Suppressor macrophage treated with lipopolysaccharide for 1 hour (primary cell): ENCODE measurements at regions not wholly inside any gene's neighbourhood (a gene's known extent, or its start where the extent isn't known, plus 50 kb on each side); places are given as distances from the start of the nearest gene placed in this dataset.
A peak's percentile ranks its signal among the peaks of the same experiment; 100 is the strongest.
"Not testable (repeated sequence)": the region's sequence is repeated elsewhere in the genome, so short reads cannot be mapped to it uniquely, and the experiment has no call there.

ENCODE experiments used
- DNase-seq, 3 donors: peaks; one replicate each; pipeline ENCODE4 v3.0.0-alpha.2; 2020 to 2022

- DNase-seq = no peak
These were observed 82.9 kb downstream of the ZNF737 start for GRCh38 chr19:20482721-20483120.

- DNase-seq = no peak
These were observed 83.8 kb downstream of the ZNF737 start for GRCh38 chr19:20481736-20482135.

DNA sequence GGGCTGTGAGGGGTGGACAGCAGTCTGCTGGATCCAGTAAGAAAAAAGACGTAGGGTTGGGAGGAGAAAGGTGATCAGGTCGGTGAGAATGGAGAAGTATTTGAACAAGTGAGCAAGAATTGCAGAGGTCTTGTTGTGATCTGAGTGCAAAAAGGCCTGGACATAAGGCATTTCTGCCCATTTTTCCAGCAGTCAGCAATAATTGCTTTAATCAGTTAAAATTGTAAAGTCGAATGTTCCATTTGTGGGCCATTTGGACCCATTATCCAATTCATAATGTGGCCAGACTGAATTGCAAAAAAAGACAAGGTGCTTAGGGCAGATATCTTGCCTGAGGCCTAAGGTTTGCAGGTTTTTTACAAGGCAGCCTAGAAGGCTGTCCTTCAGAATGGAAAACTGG is 86.1 kb downstream of the ZNF737 start:
- no peak for DNase-seq

DNA sequence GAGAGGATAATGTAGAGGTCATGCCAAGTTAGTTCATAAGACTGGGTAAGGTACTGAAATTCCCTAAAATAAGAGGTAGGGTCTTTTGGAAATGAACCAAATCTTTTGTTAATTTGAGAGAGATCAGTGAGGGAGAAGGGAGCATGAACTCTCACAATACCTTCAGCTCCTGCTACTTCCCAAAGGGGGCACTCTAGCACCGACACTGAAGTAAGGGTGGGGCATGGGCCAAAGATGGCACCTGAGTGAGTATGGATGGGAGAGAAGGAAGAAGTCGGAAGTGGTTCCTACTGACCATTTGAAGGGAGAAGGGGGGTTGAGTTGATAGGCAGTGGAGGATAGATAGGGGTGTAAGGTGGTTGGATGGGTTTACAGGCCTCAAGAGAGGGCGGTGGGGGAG is 86.6 kb downstream of the ZNF737 start:
- DNase-seq = no peak

DNA sequence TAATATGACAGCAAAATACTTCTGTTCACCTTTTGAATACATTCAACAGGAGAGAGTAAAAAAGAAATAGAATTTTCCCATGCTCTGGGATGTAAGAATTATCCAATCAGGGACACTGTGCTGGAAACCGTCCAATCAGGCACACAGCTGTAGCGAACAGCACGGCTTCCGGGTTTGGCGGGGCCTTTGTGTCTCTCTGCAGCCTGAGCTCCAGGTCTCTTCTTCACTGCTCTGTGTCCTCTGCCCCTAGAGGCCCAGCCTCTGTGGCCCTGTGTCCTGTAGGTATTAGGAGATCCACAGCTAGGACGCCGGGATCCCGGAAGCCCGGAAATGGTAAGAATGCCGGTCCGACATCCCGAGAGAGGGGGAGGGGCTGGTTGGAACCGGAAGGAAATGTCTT is 92.7 kb downstream of the ZNF737 start:
- DNase-seq = no peak

DNA sequence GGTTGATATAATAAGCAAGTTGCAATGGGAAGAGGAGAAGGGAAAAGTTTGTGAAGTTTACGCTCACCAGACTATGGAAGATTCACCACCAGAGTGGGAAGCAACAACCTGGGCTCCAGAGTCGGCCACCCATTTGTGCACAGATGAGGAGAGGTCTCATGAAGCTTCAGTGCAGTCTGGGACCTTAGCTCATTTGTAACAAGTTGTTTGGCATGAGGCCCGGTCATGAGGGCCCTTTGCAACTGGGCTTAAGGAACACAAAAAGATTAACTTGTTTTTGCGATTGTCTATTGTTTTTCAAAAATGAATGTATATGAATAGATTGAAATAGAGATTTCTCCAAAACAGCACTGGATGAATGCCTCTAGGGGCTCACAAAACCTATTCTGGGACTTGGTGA is 94.2 kb downstream of the ZNF737 start:
- DNase-seq = no peak

DNA sequence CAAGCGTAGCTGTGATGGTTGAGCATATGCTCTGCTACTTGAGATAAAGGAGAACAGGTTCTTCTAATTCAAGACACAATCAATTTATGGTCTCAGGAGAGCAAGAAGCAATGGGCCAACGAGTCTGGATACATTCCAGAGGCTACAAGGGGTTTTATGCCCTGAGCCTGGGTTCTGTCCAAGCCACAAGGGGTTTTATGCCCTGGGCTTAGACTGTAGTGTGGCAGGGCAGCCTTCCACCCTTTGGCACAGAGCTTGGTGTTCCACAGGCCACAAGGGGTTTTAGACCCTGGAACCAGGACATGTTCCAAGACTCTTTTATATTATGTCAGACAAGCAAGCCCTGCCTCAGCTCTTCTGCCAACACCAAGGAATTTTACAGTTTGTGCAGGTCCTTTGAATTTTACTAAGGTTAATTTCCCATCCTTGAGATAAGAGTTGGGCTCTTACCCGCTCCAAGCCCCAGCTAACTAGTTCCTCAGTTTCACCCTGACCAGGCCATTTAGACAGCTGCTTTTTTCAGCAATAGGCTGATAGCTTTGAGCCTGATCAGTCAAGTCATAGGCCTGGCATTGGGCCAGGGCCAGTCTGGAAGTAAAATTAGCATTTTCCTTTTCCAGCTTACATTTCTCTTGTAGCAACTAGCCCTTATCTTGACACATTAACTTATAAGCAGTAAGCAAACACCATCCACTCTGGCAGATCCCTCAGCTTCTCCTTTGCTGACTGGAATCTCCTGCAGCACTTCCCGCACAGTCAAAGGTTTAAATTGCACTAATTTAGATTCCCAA is 95.0 kb downstream of the ZNF737 start:
- DNase-seq = no peak

GRCh38 chr19:20466638-20466990 is 99.0 kb downstream of the ZNF737 start:
- not testable (repeated sequence) for DNase-seq

- DNase-seq = not testable (repeated sequence)
These were observed 99.5 kb downstream of the ZNF737 start for GRCh38 chr19:20465922-20466637.

DNA sequence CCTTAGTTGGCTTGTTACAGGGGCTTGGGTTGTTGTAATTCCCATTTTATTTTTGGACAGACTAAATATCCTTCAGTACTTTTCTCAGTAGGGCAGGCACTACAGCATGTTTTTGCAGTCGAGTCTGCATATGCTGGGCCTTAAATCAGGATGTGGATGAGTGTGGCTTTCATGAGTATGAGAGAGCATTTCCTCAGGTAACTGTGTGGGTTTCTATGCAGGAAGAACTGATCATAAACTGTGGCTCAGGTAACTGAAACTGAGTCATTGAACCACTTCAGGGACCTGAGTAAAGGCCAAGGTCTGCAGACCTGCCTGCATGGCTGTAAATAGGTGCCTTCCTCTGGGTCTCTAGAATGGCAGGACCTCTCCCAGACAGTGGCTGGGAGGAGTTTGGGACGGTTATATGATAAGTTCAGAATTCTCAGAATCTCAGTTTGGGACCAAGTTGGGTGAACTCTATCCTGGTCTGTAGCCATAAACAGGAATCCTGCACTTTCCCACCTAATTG is 112.1 kb downstream of the ZNF737 start:
- no peak for DNase-seq

DNA sequence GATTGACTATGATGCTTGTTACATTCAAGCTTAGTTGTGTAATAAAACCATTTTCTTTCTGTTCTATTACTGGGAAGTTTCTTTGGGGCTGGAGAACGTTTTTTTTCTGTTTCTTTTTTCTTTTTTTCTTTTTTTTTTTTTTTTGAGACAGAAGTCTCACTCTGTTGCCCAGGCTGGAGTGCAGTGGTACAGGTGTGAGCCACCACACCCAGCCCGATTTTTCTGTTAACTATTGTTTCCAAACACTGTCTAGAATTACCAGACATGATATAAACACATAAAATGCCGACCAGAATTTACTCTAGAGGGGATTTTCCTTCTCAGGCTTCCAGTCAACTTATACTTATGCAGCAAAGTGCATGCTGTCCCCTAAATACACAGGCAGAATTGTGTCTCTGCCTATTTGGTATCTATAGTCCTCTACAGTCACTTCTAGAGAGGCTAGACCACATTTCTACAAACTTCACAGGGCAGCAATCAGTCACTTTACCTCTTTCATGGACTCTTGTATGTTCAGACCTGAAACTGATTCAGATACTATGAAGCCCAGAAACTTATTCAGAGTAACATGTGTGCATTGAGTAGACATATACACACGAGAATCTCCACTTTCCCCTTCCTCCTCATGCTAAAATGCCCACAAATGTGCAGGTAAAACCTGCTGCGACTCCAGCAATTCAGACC is 121.2 kb downstream of the ZNF737 start:
- no peak for DNase-seq

DNA sequence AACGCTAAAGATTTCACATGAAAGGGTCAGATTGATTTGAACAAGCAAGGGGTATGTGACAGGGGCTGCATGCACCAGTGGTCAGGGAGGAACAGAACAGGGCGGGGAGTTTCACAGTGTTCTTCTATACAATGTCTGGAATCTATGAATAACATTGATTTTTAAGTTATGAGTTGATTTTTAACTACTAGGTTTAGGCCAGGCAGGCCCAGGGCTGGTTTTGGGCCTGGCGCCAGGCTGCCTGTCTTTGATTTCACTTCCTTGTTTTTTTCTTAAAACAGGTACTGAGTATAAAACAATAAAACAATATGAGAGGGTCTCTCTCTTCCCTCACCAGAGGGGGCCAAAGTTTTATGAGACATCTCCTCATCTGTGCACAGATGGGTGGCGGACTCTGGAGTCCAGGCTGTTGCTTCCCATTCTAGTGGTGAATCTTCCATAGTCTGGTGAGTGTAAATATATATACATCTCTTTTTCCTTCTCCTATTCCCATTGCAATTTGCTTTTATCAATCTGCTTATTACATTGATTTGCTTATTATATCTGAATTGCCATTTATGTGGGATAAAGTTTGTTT is 133.2 kb downstream of the ZNF737 start:
- not testable (repeated sequence) for DNase-seq

- no peak for DNase-seq
These were observed 133.8 kb downstream of the ZNF737 start for GRCh38 chr19:20431826-20432225.

DNA sequence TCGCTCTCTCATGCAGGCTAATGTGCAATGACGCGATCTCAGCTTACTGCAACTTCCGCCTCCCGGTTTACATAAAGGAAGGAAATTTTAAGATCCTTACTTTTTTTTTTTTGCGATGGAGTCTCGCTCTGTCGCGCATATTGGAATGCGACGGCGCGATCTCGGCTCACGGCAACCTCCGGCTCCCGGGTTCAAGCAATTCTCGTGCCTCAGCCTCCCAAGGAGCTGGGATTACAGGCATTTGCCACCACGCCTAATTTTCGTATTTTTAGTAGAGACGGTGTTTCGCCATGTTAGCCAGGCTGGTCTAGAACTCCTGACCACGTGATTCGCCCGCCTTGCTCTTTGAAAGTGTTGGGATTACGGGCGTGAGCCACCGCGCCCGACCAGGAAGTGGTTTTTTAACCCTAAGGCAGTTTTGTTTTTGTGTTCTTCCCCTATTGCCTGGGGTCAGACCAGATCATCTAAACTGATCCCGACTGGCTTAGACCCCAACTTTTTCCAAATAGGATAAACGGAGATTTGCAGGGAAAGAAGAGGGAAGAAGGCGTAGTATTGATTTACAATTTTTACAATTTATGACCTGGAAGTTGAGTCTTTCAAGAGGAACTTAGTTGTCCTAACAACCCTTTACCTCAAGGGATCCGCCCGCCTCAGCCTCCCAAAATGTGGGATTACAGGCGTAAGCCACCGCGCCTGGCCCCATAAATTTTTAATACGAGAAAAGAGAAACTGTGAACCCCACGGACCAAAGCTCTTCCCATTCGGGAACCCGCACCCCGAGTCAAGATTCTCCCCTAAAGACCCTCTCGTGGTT is 142.0 kb downstream of the ZNF737 start:
- DNase-seq = peak; percentile 52 to 72 (median 67)

GRCh38 chr19:20422216-20423205 is 143.1 kb downstream of the ZNF737 start:
- no peak for DNase-seq

- DNase-seq = no peak
These were observed 148.9 kb downstream of the ZNF737 start for GRCh38 chr19:20416661-20417060.

DNA sequence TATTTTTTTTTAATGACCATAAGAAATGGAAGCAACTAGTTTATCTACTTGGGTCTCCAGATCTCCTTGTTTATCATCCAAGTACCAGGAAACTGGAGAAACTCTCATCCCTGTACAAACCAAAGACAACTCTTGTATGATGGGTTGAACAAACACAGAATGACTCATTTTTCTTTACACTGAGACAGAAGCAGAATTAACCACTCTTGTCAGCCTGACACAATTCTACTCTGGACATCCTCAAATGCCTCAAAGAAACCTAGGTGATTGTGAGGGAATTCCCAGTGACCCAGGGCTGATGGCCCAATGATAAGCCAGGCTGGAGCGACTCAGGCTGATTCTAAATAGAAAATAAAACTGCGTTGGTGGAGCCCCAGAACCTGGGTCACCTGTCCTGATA is 151.5 kb downstream of the ZNF737 start:
- DNase-seq = no peak

- no peak for DNase-seq
These were observed 151.9 kb downstream of the ZNF737 start for GRCh38 chr19:20413705-20414104.

DNA sequence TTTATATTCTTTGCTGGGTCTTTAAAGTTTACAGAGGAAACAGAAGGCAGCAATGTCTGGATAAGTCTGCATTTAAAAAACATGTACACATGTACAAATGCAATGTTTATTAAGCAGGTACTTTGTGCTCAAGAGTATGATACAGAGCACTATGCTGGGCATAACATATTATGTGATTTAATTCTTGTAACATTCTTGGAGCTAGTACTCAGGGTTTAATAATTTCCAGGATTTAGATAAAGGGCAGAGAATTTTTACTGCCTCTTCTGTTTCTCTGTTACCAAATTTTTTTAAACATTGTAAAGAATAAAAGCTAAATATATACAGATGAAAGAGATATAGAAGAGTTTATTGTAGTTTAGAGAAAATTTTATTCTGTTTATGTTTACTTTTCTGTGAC is 152.7 kb downstream of the ZNF737 start:
- no peak for DNase-seq

DNA sequence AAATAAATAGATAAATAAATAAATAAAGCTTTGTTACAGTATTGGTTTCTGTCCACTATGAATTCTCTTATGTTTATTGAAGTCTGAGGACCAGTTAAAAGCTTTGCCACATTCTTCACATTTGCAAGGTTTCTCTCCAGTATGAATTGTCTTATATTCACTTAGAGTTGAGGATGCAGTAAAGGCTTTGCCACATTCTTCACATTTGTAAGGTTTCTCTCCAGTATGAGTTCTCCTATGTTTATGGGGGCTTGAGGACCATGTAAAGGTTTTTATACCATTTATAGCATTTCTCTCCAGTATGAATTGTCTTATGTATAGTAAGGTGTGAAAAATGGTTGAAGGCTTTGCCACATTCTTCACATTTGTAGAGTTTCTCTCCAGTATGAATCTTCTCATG is 168.3 kb downstream of the ZNF737 start:
- no peak for DNase-seq

DNA sequence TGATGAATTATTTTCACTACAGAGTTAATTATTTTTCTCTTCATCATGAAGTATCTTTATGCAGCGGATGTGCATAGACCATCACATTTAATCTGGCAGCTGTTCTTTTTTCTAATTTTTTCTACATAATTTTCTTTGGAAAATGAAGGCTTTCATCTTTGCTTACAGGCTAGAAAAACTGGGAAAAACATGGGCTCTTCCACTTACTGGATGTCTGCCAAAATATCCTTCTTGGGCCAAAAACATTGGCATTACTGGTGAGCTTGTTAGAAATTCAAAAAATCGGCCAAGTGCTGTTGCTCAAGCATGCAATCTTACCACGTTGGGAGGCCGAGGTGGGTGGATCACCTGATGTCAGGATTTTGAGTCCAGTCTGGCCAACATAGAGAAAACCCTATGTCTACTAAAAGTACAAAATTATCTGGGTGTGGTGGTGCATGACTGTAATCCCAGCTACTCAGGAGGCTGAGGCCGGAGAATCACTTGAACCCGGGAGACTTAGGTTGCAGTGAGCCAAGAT is 176.8 kb downstream of the ZNF737 start:
- DNase-seq = no peak
